Activated CD4-positive, alpha-beta T cell treated with anti-CD3 and anti-CD28 coated beads for 4 hours (primary cell): ENCODE measurements at regions not wholly inside any gene's neighbourhood (a gene's known extent, or its start where the extent isn't known, plus 50 kb on each side); places are given as distances from the start of the nearest gene placed in this dataset.
"Not testable (repeated sequence)": the region's sequence is repeated elsewhere in the genome, so short reads cannot be mapped to it uniquely, and the experiment has no call there.

Source experiments
- DNase-seq, 2 donors: peaks; one replicate each; pipeline ENCODE4 v3.0.0-alpha.2; 2020

DNA sequence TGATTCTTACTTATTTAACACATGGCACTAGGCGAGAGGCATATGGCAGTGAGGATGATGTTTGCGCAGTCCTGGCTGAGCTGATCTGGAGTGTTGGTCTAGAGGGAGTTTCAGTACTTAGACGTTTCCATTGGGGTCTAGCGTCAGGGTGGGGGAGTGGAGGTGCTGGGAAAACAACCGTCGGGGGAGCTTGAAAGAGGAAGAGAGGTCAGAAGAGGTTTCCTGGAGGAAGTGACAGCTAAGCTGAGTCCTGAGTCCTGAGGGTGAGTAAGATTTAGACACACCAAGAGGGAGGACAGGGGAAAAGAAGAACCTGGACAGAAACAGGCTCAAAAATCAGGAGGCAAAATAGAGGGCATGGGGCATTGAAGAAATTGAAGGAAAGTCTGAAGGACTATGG is 81.4 kb downstream of the ALOX5AP start:
- DNase-seq, result no peak

DNA sequence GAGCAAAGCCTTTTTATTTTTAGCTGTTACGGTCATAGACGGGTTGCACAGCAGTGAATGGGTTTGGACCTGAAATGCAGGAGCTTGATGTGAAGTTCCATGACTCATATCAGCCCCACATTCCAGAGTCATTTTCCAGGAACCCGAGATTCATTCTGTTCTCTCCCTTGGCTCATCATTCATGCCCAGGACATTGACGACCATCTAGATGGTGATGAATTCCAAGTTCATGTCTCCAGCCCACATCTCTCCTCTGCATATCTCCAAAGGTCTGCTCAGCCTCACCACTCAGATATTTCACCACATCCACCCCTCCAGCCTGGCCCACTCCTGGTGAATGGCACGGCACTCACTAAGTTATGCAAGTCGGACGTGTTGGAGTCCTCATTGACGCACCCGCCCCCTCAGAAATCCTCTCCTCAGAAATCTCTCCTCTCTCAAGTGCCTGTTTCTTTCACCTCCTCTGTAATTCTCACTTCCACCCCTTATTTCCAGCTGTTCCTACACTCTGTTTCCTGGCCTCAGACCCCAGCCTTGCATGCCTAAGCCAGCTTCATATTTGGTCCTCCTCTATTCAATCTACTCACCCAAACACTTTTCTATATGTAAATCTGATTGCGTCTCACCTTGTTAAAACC is 83.1 kb downstream of the ALOX5AP start:
- no peak for DNase-seq

DNA sequence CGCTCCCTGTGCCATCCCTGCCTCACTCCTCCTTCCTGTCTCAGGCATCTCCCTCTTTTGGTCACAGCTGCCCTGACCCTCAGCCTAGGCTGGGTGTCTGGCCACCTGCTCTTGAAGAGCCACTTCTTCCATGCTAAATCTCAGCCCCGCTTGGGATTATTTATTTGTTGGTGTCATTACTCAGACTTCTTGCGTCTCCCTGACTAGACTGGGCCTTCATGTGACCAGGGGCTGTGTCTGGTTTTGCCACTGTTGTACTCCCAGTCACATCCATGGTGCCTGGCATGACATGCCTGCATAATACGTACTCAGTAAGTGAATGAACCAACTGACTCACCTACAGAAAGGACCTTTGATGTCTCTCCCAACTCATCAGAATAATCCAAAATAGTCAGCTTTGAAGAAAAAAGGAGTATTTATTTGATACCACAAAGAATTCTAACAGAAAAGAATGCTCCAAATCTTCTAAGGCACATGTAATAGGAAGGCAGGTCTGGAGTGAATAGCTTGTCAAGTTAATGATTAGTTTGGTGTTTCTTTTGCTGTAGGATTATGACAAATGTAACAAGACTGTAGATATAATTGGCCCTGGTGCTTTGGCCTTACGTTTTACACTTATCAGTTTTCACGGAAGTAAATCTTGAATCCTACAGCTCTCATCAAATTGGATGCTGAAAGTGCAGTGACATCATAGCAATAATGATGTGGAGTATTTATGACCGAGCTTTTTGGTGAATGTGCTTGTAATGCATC is 84.0 kb downstream of the ALOX5AP start:
- no peak for DNase-seq

DNA sequence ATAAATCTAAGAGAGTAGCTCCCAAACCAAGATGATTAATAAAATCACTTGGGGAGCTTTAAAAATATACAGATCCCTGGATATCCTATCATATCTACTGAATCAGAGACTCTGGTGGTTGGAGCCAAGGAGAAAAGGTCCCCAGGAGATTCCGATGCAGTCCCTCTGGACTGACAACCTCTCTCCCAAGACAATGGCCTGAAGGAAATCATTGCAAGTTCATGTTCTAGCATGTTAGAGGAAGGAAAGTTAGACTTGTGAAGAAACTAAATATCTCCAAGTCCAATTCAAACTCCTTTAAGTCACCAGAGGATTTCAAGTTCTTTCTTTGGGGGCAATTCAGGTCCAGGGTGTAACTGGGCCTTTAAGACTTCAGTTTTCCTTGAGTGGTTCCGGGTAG is 84.7 kb upstream of the MEDAG start:
- DNase-seq, result no peak

DNA sequence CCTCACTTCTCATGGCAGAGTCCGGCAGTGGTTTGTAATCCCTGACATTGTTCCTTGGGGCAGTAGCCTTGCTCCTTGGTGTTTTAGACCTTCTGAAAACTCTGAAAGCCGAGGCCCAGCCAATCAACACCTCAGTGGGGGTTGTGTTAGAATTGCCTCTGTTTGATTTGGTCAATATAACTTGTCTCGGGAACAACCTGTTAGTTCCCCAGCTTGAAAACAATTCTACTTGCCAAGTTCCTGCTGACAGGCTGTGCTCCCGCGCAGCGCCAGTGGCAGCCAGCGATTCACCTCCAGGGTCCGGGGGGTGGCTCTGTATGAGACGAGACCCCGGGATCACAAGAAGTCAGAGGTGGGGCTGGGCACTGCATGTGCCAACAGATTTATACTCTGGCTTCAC is 81.4 kb upstream of the MEDAG start:
- no peak for DNase-seq

DNA sequence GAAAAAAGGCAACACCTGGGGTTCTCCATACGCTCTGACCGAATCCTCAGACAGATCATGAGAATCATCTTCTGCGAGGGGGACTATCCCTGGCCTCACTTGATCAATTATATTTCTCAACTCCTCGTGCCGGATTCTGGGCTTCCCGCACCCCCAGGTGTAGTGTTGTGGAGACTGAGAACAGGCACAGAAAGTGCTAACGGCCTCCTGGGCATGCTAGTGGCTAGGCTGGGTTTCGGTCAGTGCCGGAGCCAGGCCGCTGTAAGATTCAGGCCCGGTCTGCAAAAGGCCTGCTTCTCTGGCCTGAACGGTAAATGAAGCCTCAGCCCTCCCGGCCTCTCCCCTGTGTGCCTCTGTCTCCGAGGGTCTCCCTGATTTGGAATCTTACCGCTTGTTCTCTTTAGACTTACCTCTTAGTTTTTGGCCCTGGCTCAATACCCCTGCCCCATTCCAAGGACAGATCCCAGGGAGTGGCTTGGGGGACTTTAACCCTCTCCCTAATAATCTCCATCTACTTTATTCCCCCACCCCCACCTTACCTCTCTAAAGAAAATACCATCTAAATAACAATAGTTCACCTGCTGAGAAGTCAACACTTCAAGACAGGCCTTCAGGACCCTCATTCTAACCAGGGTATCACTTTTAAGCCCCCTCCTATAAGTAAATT is 79.0 kb upstream of the MEDAG start:
- DNase-seq, result no peak

DNA sequence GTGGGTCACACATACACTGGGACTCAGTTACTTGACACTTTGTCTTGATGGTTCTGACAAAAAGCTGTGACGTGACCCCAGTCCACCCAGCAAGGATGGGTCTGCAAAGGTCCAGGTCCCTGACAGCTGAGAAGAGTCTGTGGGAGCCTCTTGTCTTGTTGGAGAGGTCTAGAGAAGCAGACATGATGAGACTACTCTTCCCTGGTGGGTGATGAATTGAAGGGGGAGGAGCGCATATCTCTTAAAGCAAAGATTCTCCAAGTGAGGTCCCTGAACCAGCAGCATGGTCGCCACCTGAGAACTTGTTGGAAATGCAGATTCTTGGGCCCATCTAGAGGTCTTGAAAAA is 78.5 kb upstream of the MEDAG start:
- no peak for DNase-seq

DNA sequence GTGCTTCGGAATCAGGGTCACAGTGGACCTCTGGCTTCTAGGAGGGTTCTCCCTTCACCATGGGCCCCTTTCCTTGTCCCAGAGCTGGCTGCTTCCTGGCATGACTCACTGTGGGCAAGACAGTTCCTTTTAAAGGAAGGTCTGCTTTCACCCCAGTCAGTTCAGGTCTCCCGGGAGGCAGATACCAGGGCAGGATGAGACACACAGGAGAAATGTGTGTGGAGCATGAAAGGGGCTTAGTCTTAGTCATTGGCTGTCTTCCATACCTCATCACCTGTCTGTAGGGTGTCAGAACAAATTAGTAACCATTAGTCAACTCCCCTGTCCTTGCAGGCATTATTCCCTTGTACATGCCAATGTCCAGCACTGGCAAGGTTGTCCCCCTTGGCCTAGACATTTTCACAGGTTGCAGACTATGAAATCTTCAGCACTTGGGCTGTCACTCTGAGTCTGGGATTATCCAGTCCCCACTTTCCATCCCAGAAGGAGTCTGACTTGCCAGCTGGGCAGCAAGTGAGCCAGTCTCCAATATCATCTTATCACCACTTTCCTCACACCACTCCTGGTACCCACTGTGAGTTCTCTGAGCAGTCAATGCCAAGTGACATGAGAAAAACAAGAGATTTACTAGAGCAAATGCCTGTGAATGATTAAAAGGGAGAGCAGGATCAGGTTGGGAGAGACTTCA is 76.8 kb upstream of the MEDAG start:
- DNase-seq, result no peak

DNA sequence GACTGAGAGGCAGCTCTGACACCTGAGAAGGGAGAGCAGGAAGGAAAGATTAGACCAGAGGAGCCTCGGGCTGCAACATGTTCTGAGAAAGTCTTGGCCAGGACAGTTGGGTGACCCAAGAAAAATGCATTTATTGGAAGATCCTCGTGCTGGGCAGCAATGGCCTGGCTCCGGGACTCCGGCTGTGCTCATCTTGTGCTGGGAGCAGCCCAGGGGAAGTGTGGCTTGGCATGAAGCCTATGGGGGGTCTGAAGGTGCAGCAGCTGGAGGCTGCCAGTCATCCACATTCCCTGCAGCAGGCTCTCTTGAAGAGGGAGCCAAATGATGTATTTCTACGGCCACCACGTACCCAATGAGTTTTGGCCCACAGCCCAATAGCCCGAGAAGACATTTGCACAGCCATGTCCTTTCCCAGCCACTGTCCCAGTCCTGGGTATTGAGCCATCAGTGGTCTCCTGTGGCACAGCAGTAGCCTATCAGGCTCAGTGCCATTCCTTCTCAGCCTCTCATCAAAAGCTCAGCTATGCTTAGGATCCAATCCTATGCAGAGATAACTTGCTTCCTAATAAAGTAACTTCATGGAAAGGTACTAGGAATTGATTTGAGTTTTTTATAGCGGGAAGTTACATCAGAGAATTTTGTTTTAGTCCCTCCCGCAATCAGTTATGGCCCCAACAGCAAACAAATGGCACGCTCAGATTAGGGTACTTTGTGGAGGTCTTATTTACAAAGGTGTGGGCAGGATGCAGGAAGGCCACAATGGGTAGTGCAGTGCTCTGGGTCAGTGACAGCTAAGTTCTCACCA is 76.0 kb upstream of the MEDAG start:
- no peak for DNase-seq

DNA sequence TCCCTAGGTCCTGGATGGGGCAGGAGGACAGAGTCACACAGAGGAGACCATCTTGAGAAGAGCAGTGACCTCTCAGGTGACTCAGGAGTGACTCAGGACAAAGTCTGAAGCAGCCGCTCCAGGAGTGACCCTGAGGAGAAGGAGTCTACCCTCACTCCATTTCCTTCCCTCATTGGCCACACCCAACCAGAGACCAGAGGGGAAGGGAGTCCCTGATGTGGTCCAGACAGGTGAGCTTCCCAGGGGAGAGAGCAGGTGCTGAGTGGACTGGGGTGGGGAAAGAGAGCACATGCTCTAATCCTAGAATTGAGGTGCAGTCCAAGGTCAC is 75.5 kb upstream of the MEDAG start:
- no peak for DNase-seq

DNA sequence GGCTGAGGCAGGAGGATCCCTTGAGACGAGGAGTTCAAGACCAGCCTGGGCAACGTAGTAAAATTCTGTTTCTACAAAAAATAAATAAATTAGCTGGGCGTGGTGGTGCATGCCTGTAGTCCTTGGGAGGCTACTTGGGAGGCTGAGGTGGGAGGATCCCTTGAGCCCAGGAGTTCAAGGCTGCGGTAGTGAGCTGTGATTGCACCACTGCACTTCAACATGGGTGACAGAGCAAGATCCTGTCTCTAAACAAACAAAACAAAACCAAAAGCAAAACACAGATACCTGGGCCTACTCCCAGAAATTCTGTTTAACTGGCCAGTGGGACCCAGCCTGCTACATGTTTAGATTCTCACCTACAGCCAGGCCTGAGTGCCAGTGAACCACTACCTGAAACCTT is 74.6 kb upstream of the MEDAG start:
- no peak for DNase-seq

DNA sequence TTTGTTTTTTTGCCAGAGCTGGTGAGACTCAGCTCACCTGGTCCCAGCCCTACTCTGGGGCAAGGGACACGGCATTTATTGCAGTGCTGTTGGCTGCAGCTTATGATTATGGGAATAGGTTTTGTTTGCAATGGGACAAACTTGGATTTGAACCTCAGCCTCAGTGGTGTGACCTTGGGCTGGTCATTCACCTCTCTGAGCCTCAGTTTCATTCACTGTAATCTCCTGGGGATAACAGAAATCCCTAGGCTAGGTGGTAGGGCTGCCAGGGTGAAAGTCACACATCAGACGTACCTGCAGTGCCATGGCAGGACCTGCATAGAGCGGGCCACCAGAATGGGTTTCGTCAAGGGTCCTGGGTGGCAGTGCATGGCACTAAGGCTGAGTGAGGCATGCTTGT is 73.7 kb upstream of the MEDAG start:
- DNase-seq, result no peak

DNA sequence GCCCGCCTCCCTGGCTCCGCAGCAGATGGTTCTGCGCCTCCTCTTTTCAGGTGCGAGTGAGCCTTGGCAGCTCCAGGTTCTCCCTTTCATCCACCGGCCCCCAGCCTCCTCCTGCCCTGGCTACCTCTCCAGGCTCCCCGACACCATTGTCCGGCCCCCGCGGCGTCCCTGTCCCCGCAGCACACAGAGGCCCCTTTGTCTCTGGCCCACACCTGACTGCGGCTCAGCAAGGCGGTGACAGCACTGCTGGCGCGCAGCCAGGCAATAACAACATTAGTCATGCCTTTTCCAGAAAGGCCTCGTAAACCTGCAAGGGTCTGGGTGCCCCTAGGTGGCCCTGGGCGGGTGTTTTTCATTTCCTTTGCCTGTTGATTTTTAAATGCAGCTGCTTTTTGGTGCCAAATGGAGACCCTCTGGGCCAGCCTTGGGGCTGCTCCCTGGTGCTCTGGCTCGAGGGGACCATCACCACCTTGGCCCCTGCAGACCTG is 73.2 kb upstream of the MEDAG start:
- peak; percentile 5 to 28 for DNase-seq

DNA sequence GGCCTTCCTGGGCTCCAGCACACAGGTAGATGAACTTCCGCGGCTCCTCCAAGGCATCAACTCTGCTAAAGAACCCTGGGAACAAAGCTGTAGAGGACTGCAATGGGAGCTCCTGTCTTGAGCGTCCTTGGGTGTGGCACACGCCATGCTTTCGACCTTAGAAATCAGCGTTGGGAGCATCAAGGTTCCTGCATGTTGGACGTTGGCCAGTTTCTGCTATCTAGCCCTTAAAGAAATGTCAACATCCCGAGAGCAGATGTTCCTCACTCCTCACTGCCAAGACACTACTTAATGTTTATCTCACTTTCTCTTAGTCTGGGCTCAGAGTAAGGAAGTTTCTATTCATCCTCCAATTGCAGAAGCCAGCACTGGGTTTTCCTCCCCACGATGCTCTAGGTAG is 70.6 kb upstream of the MEDAG start:
- no peak for DNase-seq

DNA sequence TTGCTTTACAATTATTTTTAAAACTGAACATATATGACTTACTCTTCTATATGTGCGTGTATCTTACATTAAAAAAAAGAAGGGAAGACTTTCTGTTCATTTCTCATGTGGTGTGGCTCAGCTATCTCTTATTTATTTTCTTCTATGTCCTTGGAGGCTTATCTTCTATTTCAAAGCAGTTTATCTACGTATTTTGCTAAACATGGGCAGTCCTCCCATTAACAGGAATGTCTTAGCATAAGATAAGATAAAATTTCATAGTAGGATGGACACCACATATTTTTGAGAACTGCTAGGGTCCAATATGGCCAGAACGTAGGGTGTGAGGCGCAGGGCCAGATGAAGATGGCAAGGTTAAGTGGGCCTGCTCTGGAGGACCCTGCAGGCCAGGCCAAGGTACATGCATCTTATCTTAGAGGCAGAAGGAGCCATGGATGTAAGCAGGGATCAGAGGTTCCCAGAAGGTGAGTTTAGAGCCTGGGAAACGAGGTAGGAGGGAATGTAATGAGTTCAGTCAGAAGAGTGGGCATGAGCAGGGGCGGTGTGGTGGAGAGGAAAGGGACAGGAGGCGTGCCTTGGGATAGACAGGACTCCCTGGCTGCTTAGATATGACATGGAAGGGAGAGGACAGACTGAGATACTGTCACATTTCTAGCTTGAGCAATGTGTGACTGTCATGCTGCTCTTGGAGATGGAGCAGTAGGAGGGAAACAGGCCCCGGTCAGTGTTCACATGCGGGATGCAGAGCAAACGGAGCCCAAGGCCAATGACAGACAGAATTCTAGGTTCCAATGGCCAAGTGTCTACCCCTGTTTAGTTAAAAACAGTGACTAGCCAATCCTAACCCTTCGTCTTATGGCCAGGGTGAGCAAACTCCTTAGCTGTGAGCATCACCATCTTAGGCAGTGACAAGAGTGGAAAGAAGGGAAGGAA is 68.6 kb upstream of the MEDAG start:
- DNase-seq, result no peak

DNA sequence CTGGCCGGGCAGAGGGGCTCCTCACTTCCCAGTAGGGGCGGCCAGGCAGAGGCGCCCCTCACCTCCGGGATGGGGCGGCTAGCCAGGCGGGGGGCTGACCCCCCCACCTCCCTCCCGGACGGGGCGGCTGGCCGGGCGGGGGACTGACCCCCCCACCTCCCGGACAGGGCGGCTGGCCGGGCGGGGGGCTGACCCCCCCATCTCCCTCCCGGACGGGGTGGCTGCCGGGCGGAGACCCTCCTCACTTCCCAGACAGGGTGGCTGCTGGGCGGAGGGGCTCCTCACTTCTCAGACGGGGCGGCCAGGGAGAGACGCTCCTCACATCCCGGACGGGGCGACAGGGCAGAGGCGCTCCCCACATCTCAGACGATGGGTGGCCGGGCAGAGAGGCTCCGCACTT is 66.4 kb upstream of the MEDAG start:
- not testable (repeated sequence) for DNase-seq

DNA sequence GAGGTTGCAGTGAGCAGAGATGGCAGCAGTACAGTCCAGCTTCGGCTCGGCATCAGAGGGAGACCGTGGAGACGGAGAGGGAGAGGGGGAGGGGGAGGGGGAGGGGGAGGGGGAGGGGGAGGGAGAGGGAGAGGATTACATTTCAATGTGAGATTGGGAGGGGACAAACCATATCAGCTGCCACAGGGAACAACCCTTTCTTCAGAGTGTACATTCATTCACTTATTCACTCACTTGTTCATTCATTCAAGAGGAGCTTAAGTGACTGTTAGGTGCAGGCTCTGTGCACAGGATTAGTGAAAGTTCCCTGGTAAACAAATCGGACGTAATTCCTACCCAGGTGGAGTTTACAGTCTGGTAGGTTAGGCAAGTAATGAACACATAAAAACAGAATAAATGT is 65.6 kb upstream of the MEDAG start:
- DNase-seq, result no peak

DNA sequence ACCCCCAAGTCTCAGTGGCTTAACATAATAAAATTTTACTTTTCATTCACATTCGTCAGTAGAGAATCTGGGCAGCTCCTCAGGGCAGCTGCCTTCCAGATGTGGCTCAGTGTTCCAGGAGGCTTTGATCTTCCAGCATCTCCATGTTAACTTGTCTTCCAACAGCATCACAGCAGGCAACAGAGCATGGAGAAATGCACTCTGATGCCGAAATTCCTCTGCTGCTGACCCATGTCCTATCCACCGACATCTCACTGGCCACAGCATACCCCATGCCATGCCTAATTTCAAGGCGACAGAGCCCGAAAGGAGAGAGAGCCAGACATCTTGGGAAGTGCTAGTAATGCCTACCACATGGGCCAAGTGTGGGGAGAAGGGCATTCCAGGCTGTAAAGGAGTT is 64.9 kb upstream of the MEDAG start:
- DNase-seq, result no peak

DNA sequence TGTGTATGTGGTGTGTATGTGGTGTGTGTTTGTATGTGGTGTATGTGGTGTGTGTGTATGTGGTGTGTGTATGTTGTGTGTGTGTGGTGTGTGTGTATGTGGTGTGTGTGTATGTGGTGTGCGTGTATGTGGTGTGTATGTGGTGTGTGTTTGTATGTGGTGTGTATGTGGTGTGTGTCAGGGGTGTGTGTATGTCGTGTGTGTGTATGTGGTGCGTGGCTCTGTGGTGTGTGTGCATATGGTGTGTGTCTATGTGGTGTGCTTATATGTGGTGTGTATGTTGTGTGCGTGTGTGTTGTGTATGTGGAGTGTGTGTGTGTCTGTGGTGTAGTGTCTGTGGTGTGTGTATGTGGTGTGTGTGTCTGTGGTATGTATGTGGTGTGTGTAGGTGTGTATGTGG is 62.5 kb upstream of the MEDAG start:
- no peak for DNase-seq

DNA sequence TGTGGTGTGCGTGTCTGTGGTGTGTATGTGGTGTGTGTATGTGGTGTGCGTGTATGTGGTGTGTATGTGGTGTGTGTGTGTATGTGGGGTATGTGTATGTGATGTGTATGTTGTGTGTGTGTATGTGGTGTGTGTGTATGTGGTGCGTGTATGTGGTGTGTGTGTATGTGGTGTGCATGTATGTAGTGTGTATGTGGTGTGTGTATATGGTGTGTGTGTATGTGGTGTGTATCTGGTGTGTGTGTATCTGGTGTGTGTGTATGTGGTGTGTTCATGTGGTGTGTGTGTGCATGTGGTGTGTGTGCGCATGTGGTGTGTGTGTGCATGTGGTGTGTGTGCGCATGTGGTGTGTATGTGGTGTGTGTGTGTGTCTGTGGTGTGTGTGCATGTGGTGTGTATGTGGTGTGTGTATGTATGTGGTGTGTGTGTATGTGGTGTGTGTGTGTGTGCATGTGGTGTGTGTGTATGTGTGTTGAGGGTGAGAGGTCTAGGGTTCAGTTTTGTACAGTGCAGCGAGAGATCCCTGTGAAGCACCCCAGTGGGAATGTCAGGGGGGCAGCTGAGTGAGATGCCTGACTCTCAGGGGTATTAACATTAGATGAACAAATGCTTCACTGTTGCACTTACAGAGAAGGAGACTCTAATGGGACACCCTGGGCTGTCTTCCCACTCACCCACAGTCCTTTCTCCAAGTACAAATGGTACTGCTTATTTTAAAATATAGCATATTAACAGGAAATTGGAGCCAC is 61.3 kb upstream of the MEDAG start:
- no peak for DNase-seq
